Fibroblast of mammary gland (primary cell): ENCODE measurements at regions not wholly inside any gene's neighbourhood (a gene's known extent, or its start where the extent isn't known, plus 50 kb on each side); places are given as distances from the start of the nearest gene placed in this dataset.

Source experiments
- DNase-seq: peaks from one replicate; pipeline ENCODE4 v3.0.0-alpha.2; 2010; ENCODE audit warnings: low read depth
- H3K4me3 ChIP-seq: 2 replicates; pipeline ENCODE4 v1.5.1; 2011; ENCODE audit warnings: low read depth, mild to moderate bottlenecking, low read length, moderate library complexity; ENCODE audit not compliant: control insufficient read depth
- TF ChIP-seq, protein P1 (sequence below): conservative IDR thresholded peaks from 2 replicates; pipeline ENCODE4 v1.5.1; 2011; ENCODE audit warnings: low read depth, low read length, inconsistent platforms; ENCODE audit not compliant: control insufficient read depth, insufficient read depth

DNA sequence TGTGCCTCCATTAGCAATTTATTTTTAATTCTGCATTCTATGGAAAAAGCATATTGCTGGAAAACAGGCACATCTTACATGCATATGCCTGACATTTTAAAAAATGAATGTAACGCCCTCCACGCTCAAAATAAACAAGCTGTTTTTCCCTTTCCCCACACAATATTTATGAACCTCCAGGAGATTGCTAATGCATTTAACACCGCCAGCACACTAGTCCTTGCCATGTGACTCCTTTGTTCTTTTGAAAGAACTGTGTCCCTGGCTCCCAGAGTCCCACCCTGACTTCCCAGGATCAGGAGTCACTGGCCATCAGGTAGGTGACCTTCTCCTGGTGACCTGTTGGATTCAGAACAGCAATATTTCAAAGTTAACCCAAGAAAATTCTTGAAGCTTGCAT lies 571.2 kb upstream of the CFAP20DC start:
- H3K4me3 ChIP-seq = no peak overlapping the region
- TF ChIP-seq, protein P1, sequence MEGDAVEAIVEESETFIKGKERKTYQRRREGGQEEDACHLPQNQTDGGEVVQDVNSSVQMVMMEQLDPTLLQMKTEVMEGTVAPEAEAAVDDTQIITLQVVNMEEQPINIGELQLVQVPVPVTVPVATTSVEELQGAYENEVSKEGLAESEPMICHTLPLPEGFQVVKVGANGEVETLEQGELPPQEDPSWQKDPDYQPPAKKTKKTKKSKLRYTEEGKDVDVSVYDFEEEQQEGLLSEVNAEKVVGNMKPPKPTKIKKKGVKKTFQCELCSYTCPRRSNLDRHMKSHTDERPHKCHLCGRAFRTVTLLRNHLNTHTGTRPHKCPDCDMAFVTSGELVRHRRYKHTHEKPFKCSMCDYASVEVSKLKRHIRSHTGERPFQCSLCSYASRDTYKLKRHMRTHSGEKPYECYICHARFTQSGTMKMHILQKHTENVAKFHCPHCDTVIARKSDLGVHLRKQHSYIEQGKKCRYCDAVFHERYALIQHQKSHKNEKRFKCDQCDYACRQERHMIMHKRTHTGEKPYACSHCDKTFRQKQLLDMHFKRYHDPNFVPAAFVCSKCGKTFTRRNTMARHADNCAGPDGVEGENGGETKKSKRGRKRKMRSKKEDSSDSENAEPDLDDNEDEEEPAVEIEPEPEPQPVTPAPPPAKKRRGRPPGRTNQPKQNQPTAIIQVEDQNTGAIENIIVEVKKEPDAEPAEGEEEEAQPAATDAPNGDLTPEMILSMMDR = no peak
- no peak for DNase-seq

DNA sequence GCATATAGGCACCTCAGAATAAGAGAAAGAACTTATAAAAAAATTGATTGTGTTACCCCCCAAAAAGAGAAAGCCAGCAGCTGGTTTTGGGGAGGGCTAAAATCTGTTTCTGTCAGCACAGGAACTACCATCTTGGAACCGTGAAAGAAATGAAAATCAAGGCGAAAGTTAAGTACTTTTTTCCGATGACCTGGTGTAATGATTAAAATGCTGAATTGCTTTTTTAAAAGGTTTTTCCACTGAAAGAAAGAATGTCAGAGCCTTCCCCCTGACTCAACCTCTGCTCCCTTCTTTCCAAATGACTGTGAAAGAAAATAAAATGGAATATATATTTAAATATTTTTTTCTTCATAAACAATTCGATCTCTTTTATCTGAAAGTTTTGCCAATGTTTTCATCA lies 570.5 kb upstream of the CFAP20DC start:
- no peak overlapping the region for H3K4me3 ChIP-seq
- DNase-seq = no peak
- TF ChIP-seq, protein P1 = no peak

DNA sequence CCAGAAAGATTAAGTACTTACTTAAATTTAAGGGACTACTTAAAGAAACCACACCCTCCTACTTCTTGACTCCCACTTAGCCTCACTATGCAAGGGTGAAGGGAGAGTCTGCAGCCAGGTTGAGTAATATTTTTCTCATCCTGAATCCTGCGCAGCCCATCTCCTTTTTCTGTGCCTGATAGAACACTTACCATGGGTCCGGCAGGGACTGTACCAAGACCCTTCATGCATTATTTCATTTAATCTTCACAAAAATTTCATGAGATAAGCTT lies 562.6 kb upstream of the CFAP20DC start:
- DNase-seq = no peak
- no peak overlapping the region for H3K4me3 ChIP-seq
- TF ChIP-seq, protein P1 = no peak

DNA sequence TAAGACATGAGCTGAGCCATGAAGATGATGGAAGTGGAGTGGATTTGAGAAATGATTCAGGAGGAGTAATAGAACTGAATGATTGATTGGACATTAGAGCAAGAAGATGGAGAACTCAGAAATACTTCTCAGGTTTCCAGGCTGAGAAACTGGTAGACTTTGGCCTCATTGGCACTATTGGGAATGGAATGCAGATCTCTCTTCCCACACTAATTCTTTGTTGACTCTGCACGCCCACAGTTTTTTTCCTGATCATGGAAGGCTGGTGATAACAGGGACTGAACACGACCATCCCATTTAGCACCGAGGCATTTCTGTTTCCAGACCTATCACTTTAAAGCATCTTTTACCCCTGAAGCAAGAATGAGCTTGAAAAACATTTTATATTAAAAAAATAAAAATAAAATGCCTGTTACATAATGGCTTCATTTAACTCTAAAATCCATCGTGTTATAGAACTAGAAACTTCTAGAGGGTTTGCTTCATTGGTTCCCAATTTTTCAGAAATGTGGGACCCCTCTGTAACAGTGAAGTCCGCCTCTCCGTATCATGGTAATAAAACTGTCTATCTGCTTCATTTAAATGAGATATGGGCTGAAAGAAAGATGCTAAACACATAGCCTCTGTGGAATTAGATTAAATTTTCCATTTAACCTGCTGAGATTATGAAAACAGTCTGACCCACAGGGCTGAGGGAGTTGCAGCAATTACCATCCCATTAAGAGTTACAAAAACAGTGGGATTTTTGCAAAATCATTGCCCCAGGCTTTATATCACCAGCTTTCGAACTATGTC lies 562.0 kb upstream of the CFAP20DC start:
- DNase-seq = peak; percentile 7
- TF ChIP-seq, protein P1 = no peak
- no peak overlapping the region for H3K4me3 ChIP-seq

DNA sequence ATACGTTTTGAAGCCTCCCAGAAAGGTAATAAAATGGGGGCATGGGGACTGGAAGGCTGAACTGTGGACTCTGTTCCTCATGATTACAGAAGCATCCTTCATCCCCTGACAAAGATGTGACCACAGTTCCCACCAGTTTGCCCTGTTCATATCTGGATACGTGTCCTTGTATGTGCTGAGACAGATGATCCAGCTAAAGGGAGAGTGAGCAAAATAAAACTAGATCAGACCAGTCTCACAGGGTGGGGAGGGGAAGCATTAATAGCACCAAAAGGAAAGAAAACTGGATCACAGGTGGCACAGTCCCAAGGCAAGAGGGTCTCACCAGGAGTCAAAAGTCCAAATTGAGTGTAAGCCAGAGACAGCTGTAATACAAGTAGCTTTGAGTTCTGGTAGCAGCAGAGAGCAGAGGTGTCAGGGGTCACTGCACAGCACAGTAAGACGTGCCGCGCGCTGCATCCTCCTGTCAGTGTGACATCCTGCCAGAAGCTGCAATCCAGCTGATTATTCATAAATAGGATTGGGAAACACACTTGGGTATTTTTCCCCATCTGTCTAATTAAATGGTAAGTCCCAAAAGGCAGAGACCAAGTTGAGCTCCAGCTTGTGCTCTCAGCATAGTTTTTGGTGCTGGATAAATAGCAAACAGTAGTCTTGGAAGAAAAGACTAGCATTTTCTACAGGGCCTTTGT lies 560.0 kb upstream of the CFAP20DC start:
- TF ChIP-seq, protein P1 = no peak
- peak; percentile 68 for DNase-seq
- no peak overlapping the region for H3K4me3 ChIP-seq

DNA sequence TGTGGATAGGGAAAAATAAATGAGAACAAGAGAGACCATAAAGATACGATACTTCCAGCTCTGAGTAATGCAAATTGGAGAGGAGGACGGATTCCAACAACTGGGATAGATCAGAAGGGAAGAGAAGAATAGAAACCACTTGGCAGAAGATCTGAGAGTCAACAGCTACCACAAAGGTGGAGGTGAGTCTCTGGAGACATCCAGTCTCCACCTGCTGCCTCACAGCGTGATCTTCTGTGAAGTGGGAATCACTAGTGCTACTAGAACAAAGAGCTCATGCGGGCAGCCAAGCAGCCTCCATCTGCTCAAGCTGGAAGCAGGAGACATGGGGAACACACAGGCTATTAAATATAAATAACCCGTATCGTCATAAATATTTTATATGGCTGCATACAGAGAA lies 558.5 kb upstream of the CFAP20DC start:
- TF ChIP-seq, protein P1 = no peak
- DNase-seq = no peak
- no peak overlapping the region for H3K4me3 ChIP-seq
